GM10266 (cell line): ENCODE measurements at regions not wholly inside any gene's neighbourhood (a gene's known extent, or its start where the extent isn't known, plus 50 kb on each side); places are given as distances from the start of the nearest gene placed in this dataset.

Source experiments
- DNase-seq: peaks from one replicate; pipeline ENCODE4 v3.0.0; 2012; ENCODE audit errors: extremely low spot score
- CTCF ChIP-seq: IDR thresholded peaks from 2 replicates; pipeline ENCODE4 v1.5.1; 2012; ENCODE audit warnings: mild to moderate bottlenecking, low read depth; ENCODE audit not compliant: control insufficient read depth, insufficient read depth; ENCODE audit errors: missing control alignments

GRCh38 chr13:39884166-39884565 lies 228.7 kb downstream of the COG6 start:
- no peak for DNase-seq
- TF ChIP-seq CTCF, result no peak

DNA sequence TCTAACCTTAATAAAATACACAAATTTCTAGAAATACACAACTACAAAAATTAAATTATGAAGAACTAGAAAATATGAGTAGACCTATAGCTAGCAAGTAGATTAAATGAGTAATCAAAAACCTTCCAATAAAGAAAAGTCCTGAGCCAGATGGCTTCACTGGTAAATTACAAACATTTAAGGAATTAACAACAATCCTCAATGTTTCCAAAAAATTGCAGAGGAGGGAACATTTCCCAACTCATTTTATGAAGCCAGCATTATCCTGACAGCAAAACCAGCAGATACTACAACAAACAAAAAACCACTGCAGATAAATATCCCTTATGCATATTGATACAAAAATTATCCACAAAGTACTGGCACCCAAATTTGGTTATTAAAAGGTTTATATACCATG lies 230.9 kb downstream of the COG6 start:
- no peak for TF ChIP-seq CTCF
- no peak for DNase-seq

GRCh38 chr13:39887387-39887786 lies 231.9 kb downstream of the COG6 start:
- TF ChIP-seq CTCF, result no peak
- no peak for DNase-seq

GRCh38 chr13:39888865-39889810 lies 233.7 kb downstream of the COG6 start:
- DNase-seq, result no peak
- TF ChIP-seq CTCF, result no peak

DNA sequence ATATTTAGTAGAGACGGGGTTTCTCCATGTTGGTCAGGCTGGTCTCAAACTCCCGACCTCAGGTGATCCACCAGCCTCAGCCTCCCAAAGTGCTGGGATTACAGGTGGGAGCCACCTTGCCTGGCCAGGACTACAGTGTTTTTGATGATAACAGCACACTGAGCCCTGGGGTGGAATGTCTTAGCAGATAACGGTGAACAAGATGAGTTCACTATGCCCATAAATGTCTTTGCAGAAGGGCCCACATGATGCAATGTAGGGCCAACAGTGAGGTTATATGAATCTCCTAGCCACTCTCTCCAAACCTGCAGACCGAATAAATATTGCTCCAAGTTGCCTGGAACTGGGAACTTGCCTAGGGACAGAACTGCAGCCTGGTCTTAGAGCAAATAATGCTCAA lies 235.1 kb downstream of the COG6 start:
- DNase-seq, result no peak
- TF ChIP-seq CTCF, result no peak

GRCh38 chr13:39892721-39893685 lies 237.5 kb downstream of the COG6 start:
- DNase-seq, result no peak
- TF ChIP-seq CTCF, result no peak
